Body of pancreas (tissue), 4 donors: ENCODE measurements at regions not wholly inside any gene's neighbourhood (a gene's known extent, or its start where the extent isn't known, plus 50 kb on each side); places are given as distances from the start of the nearest gene placed in this dataset.

Experiments
- CTCF ChIP-seq, 7 experiments: fragments of 450-650 bp in 4 of 7; fragments of 200-600 bp in 3 of 7; sonication (generic) in 3 of 7; IDR thresholded peaks; one replicate each; pipeline ENCODE4 v1.5.1; 2016 to 2019; ENCODE audit warnings: antibody characterized with exemption in 7 of 7
- POLR2A ChIP-seq, 3 donors: fragments of 450-650 bp; IDR thresholded peaks; one replicate each; pipeline ENCODE4 v1.6.1; 2016; ENCODE audit warnings: antibody characterized with exemption in 3 of 3, mild to moderate bottlenecking in 2 of 3

GRCh38 chr12:25788707-25789442, 169.6 kb upstream of the RASSF8 start:
- TF ChIP-seq CTCF (IDR thresholded peaks at IDR 0.05) (no peak), POLR2A (IDR thresholded peaks at IDR 0.05) (no peak)
